K562 (cell line): ENCODE measurements at regions not wholly inside any gene's neighbourhood (a gene's known extent, or its start where the extent isn't known, plus 50 kb on each side); places are given as distances from the start of the nearest gene placed in this dataset.

Experiments
- YY1 ChIP-seq, 3 experiments: IDR thresholded peaks; 2 replicates each; pipeline ENCODE4 v1.6.1; 2011; ENCODE audit warnings: low read length in 2 of 3, mild to moderate bottlenecking in 2 of 3, moderate library complexity in 2 of 3, borderline replicate concordance in 1 of 3, control low read depth in 1 of 3, low read depth in 1 of 3; ENCODE audit not compliant: insufficient read depth in 3 of 3, insufficient replicate concordance in 2 of 3, control insufficient read depth in 1 of 3, insufficient read length in 1 of 3; ENCODE audit errors: extremely low read depth in 1 of 3
- ZNF561 ChIP-seq: fragments of 450-650 bp; formaldehyde crosslinking; conservative IDR thresholded peaks from 2 replicates; pipeline ENCODE4 v1.4.0; 2020; ENCODE audit warnings: mild to moderate bottlenecking, moderate library complexity

GRCh38 chr6:12232339-12232738 lies 57.8 kb upstream of the EDN1 start:
- TF ChIP-seq ZNF561 (CRISPR knock-in tag) (no peak), YY1 (IDR thresholded peaks at IDR 0.05; ENCODE audit: borderline replicate concordance in 1 of 3, control insufficient read depth in 1 of 3, extremely low read depth in 1 of 3, insufficient read depth in 3 of 3, insufficient read length in 1 of 3, insufficient replicate concordance in 2 of 3, low read depth in 1 of 3, low read length in 2 of 3) (no peak)
